CD4-positive, alpha-beta T cell treated with Interleukin-17A for 4 hours (primary cell): ENCODE measurements at regions not wholly inside any gene's neighbourhood (a gene's known extent, or its start where the extent isn't known, plus 50 kb on each side); places are given as distances from the start of the nearest gene placed in this dataset.
"Not testable (repeated sequence)": the region's sequence is repeated elsewhere in the genome, so short reads cannot be mapped to it uniquely, and the experiment has no call there.

Experiments
- DNase-seq: peaks from one replicate; pipeline ENCODE4 v3.0.0-alpha.2; 2020; ENCODE audit warnings: mixed read lengths

GRCh38 chr5:144011388-144011787, 159.1 kb downstream of the YIPF5 start:
- no peak for DNase-seq

DNA sequence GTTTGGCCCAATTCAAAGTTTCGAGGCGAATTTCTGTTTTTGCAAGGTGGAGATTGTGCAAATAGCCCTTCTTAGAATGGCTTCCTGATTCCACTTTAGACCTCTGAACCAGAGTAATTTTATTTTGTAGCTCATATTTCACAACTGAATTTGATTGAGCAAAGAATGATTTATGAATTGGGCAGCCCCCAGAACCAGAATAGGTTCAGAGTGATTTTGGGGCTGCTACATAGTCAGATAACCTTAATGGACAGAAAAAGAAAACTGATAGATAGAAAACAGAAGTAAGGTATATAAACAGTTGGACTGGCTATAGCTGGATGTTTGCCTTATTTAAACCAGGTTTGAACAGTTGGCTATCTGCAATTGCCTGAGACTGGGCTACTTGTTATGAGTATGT, 156.6 kb downstream of the YIPF5 start:
- DNase-seq: no peak

DNA sequence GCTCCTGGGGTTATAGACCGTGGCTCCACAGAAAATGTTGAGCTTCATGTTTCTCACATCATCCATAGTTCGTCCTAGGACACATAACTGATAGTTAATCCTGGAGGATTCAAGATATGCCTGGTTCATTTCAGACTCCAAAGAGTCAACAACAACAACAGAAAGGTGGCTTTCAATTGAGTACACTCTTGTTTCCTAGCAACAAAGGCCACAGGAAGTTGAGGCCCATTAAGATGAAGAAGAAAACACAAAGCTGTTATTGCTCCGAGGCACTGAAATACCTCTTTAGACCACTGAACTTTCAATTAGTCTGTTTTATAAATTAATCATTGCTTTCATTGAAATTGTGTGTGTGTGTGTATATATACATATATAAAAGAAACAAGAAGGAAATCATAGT, 154.5 kb downstream of the YIPF5 start:
- DNase-seq: no peak

- DNase-seq: no peak
These were observed 153.3 kb downstream of the YIPF5 start for GRCh38 chr5:144017119-144017518.

GRCh38 chr5:144017631-144018030, 152.8 kb downstream of the YIPF5 start:
- no peak for DNase-seq

GRCh38 chr5:144024090-144024489, 146.4 kb downstream of the YIPF5 start:
- DNase-seq: no peak

- no peak for DNase-seq
These were observed 145.9 kb downstream of the YIPF5 start for GRCh38 chr5:144024545-144024944.

GRCh38 chr5:144026286-144026685, 144.2 kb downstream of the YIPF5 start:
- DNase-seq: no peak

GRCh38 chr5:144028058-144028457, 142.4 kb downstream of the YIPF5 start:
- DNase-seq: no peak

DNA sequence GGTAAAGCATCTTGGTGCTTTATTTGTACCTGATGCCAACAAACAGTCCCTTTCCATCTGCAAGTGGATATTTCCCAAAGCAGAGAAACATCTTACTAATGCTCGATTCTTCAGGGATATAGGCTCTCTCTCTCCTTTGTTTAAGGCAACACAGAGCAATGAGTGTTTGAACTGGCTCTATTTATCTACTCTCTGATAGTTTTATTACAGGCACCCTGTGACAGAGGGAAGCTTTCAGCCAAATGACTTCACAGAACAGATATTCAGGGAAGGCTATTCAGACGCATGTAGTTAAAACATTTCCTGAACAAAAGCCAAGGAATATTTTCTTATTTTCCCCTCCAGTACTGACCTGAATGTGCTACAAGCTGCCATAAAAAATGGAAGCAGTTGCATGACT, 141.8 kb downstream of the YIPF5 start:
- DNase-seq: no peak

DNA sequence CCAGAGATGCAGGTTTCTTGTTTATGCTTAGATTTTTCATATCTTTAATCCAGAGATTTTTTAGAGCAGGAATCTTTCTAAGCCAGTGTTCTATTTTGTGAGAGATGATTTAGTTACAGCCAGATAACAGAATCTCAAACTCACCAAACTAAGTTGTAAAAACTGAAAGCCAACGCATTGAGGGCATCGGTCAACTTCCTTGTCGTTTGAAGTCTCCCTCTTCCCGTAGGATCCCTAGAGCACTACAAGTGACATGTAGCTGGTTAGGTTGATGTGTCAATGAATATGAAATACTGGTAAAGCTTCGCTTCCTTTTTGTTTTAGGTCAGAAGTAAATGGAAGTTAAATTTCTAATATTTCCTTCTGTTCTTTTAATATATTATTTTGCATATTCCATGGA, 139.6 kb downstream of the YIPF5 start:
- DNase-seq: no peak

DNA sequence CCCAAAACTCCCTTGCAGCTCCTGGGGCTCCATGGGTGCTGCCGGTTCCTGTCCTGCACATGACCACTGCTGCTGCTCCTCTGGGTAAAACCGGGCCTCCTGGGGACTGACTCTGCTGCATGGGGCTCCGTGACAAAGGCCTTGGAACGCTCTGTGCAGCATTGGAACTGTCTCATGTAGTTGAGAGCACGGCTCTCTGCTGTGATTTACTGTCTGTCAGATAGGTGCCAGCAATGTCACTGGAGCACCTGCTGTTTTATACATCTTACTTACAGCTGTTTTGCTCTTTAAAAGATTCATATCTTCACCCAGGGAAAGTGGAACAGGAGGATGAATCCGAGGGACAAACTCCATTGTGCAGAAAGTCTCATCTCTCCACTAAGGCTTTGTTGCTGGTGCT, 138.1 kb downstream of the YIPF5 start:
- DNase-seq: no peak

- no peak for DNase-seq
These were observed 137.0 kb downstream of the YIPF5 start for GRCh38 chr5:144033486-144033885.

DNA sequence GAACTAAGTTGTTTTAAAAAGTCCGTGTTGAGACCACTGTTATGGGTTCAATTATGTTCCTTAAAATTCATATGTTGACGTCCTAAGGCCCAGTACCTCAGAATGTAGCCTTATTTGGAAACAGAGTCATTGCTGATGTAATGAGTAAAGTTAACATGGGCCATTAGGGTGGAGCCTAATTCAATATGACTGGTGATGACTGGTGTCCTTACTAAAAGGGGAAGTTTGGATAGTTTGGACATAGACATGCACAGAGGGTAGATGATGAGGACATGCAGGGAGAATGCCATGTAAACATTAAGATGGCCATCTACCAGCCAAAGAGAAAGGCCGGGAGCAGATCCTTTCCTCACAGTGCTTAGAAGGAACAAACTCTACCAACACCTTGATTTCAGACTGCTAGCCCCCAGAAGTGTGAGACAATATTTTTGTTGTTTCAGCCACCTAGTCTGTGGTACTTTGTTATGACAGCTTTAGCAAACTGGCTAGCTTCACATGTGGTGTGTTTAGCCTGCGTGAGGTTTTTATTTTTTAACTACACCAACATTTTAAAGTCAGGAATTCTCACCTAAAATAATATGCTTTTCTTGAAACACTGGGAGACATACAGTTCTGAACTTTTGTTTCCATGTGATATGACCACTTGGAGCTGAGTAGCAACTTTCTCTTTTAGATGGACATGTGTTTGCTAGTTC, 135.3 kb downstream of the YIPF5 start:
- DNase-seq: no peak

DNA sequence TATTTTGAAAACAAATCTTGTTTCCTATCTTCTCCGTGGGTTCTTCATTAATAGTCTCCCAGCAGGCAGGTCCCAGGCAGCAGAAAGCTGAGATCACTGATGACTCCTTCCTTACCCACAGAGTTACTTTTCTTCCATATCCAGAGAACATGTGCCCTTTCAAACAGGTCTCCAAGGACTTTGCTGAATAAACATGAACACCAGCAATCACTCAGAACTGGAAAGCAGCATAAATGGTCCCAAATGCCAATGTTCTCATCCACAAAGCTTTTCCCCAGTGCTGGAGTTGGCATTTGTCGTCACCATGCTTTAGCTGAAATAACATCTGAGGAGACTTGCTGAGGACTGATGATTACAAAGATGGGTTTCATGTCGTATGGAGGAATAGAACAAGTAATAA, 134.0 kb downstream of the YIPF5 start:
- DNase-seq: no peak

DNA sequence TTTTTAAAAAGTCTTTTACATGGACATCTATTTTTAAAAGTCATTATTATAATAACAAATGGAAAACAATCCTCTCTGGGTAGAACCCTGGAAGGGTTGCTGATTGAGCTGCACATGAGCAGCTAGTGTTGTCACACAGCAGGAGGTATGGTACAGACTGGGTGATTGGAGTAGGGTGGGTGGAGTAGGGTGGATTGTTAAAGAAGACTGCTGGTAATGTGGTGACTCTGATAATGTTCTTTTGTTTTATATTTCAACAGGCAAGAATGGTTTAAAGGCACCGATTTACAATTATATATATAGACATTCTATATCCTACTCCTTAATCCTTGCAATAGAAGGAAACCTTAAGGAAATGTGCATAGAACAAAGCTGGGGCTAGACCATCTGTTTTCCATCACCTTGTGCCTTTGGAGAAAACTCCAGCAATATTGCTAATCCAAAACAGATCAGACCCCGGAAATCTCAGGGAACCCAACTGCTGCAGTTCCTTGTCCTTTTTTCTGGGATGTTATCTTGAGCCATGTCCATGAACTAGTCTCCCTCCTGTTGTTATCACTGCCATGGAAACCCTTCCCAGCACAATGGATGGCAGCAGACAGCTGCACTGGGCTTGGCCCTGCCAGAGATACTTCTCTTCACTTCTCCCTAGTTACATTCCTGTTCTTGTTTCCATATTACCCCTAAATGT, 129.7 kb downstream of the YIPF5 start:
- no peak for DNase-seq

GRCh38 chr5:144042156-144042555, 128.3 kb downstream of the YIPF5 start:
- DNase-seq: no peak

- DNase-seq: no peak
These were observed 122.1 kb downstream of the YIPF5 start for GRCh38 chr5:144048259-144048856.

DNA sequence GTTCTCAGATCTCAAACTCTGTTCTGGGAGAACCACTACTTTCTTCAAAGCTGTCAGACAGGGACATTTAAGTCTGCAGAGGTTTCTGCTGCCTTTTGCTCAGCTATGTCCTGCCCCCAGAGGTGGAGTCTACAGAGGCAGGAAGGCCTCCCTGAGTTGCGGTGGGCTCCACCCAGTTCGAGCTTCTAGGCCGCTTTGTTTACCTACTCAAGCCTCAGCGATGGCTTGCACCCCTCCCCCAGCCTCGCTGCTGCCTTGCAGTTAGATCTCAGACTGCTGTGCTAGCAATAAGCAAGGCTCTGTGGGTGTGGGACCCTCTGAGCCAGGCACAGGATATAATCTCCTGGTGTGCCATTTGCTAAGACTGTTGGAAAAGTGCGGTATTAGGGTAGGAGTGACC, 115.1 kb downstream of the YIPF5 start:
- DNase-seq: not testable (repeated sequence)

GRCh38 chr5:144060091-144060490, 110.4 kb downstream of the YIPF5 start:
- not testable (repeated sequence) for DNase-seq

DNA sequence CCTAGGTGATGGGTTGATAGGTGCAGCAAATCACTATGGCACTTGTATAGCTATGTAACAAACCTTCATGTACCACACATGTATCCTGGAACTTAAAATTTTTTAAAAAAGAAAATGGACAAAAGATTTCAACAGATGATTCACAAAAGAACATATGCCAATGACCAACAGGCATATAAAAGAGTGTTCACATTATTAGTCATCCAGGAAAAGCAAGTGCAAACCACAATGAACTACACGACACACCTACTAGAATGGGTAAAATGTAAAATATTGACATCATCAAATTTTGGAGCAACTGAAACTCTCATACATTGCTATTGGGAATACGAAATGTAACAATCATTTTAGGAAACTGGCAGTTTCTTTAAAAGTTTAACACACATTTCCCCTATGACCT, 109.9 kb downstream of the YIPF5 start:
- no peak for DNase-seq

DNA sequence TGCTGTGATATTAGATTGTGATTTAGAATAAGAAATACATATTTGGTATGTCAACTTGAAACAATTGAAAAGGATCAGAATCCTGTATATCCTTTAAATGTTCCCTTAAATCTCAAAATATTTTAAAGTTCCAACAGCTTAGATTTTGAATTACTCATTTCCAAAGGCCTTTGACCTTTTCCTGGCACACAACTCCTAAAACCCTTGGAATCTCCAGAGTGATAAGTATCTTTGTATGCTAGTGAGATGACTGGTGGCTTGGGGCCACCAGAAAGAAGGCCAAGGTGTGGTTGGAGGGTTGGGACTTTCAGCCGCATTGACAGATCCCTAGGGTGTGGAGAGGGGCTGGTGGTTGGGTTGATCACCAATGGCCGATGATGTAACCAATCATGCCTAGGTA, 104.7 kb downstream of the YIPF5 start:
- no peak for DNase-seq

DNA sequence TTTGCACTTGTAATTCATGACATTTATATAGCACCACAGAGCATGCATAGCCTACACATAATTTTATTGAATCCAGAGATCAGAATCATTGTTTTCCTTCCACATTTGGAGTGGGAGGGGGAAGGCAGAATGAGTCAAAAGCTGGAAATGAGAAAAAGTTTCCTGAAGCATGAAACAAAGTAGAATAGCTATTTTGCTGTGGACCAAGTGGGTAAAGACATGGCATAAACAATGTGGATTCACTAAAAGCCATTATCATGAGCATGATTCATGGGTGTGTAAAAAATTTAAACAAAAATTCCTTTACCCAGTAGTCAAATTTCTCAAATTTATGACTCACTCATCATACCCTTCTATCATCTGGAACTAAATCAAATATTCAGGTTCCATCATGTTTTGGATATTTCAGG, 97.9 kb downstream of the YIPF5 start:
- DNase-seq: no peak

- no peak for DNase-seq
These were observed 93.9 kb downstream of the YIPF5 start for GRCh38 chr5:144076521-144077083.
